Upper lobe of right lung (tissue), 1 donor: ENCODE measurements at regions not wholly inside any gene's neighbourhood (a gene's known extent, or its start where the extent isn't known, plus 50 kb on each side); places are given as distances from the start of the nearest gene placed in this dataset.

Experiments used
- ATAC-seq: fragments of 200-7000 bp; cut with Tn5 transposase; one replicate; pipeline ENCODE4 v1.9.1; 2020; ENCODE audit warnings: mild to moderate bottlenecking, moderate library complexity
- DNase-seq: peaks from one replicate; pipeline ENCODE4 v3.0.0-alpha.2; 2020
- H3K27ac ChIP-seq: fragments of 200-600 bp; one replicate; pipeline ENCODE4 v1.8.0; 2022
- H3K27me3 ChIP-seq: fragments of 200-600 bp; one replicate; pipeline ENCODE4 v1.8.0; 2022; ENCODE audit warnings: mild to moderate bottlenecking
- H3K36me3 ChIP-seq: fragments of 200-600 bp; one replicate; pipeline ENCODE4 v1.8.0; 2022
- H3K4me1 ChIP-seq: fragments of 200-600 bp; one replicate; pipeline ENCODE4 v1.8.0; 2022
- H3K4me3 ChIP-seq: fragments of 200-600 bp; one replicate; pipeline ENCODE4 v1.8.0; 2022; ENCODE audit warnings: mild to moderate bottlenecking
- H3K9me3 ChIP-seq: fragments of 200-600 bp; one replicate; pipeline ENCODE4 v1.8.0; 2022
- CTCF ChIP-seq: fragments of 200-600 bp; IDR thresholded peaks from one replicate; pipeline ENCODE4 v1.8.0; 2022; ENCODE audit warnings: antibody characterized with exemption
- intact Hi-C: fragments of 100-400 bp; cut with DNase I; formaldehyde crosslinking; loops from one replicate; pipeline ENCODE4 v1.11.0; 2022
- donor health status: DM: no; HTN: yes; CAD: no; lungs with severe emphysema.

- DNase-seq (no peak), ATAC-seq (no peak)
- Histone ChIP-seq H3K4me1 (peaks cover 3% of the 10 kb centered on the region), H3K36me3 (no peaks in the 10 kb centered on the region), H3K27me3 (peaks cover 16% of the 10 kb centered on the region), H3K27ac (no peak overlapping the region), H3K9me3 (no peaks in the 10 kb centered on the region), H3K4me3 (no peak overlapping the region)
- intact Hi-C loops = no loop called here
- TF ChIP-seq CTCF = no peak
Measured at GRCh38 chr1:38525343-38526043, 334.1 kb downstream of the RRAGC start.

- Histone ChIP-seq H3K4me1 (peaks cover 3% of the 10 kb centered on the region), H3K36me3 (no peaks in the 10 kb centered on the region), H3K4me3 (no peak overlapping the region), H3K27me3 (peaks cover 16% of the 10 kb centered on the region), H3K9me3 (no peaks in the 10 kb centered on the region), H3K27ac (no peak overlapping the region)
- intact Hi-C loops = no loop called here
- ATAC-seq = no peak
- TF ChIP-seq CTCF = no peak
- DNase-seq = no peak
Measured at GRCh38 chr1:38524025-38524641, 335.4 kb downstream of the RRAGC start.

GRCh38 chr1:38523568-38523939 is 336.0 kb downstream of the RRAGC start:
- DNase-seq (no peak), ATAC-seq (no peak)
- no peak overlapping the region for H3K4me3 ChIP-seq
- TF ChIP-seq CTCF = no peak
- peaks cover 3% of the 10 kb centered on the region for H3K4me1 ChIP-seq
- H3K36me3 ChIP-seq = no peaks in the 10 kb centered on the region
- no peaks in the 10 kb centered on the region for H3K9me3 ChIP-seq
- H3K27me3 ChIP-seq = peaks cover 16% of the 10 kb centered on the region
- no peak overlapping the region for H3K27ac ChIP-seq
- intact Hi-C loops = no loop called here

GRCh38 chr1:38522915-38523567 is 336.5 kb downstream of the RRAGC start:
- no peaks in the 10 kb centered on the region for H3K36me3 ChIP-seq
- intact Hi-C loops = no loop called here
- ATAC-seq = no peak
- H3K4me1 ChIP-seq = peaks cover 3% of the 10 kb centered on the region
- no peak for TF ChIP-seq CTCF
- no peak overlapping the region for H3K27ac ChIP-seq
- no peak overlapping the region for H3K4me3 ChIP-seq
- no peak for DNase-seq
- peaks cover 16% of the 10 kb centered on the region for H3K27me3 ChIP-seq
- H3K9me3 ChIP-seq = no peaks in the 10 kb centered on the region

GRCh38 chr1:38516560-38516959 is 343.0 kb downstream of the RRAGC start:
- Histone ChIP-seq H3K4me1 (peaks cover 9% of the 10 kb centered on the region), H3K27ac (no peak overlapping the region), H3K9me3 (no peaks in the 10 kb centered on the region), H3K4me3 (no peak overlapping the region), H3K36me3 (no peaks in the 10 kb centered on the region), H3K27me3 (no peaks in the 10 kb centered on the region)
- intact Hi-C loops = no loop called here
- DNase-seq (no peak), ATAC-seq (no peak)
- no peak for TF ChIP-seq CTCF
